IPS-20b (cell line): ENCODE measurements at regions not wholly inside any gene's neighbourhood (a gene's known extent, or its start where the extent isn't known, plus 50 kb on each side); places are given as distances from the start of the nearest gene placed in this dataset.
A peak's percentile ranks its signal among the peaks of the same experiment; 100 is the strongest.
"Not testable (repeated sequence)": the region's sequence is repeated elsewhere in the genome, so short reads cannot be mapped to it uniquely, and the experiment has no call there.

ENCODE experiments used
- H3K27ac ChIP-seq: one replicate; pipeline ENCODE4 v1.5.1; 2013; ENCODE audit warnings: low read length
- H3K27me3 ChIP-seq: 2 replicates; pipeline ENCODE4 v1.6.1; 2013; ENCODE audit warnings: mild to moderate bottlenecking, low read length, inconsistent platforms; ENCODE audit not compliant: insufficient read depth
- H3K36me3 ChIP-seq: 2 replicates; pipeline ENCODE4 v1.6.1; 2013; ENCODE audit warnings: low read depth, mild to moderate bottlenecking, inconsistent platforms, low read length, moderate library complexity; ENCODE audit not compliant: insufficient read depth
- H3K4me1 ChIP-seq: 2 replicates; pipeline ENCODE4 v1.6.1; 2013; ENCODE audit warnings: mild to moderate bottlenecking, control low read depth, inconsistent platforms, low read length, moderate library complexity; ENCODE audit not compliant: insufficient read depth
- H3K4me3 ChIP-seq: 2 replicates; pipeline ENCODE4 v1.5.1; 2013; ENCODE audit warnings: mild to moderate bottlenecking, low read length, inconsistent platforms
- H3K9ac ChIP-seq: 2 replicates; pipeline ENCODE4 v1.6.1; 2013; ENCODE audit warnings: low read depth, mild to moderate bottlenecking, inconsistent platforms, low read length, moderate library complexity
- H3K9me3 ChIP-seq: 2 replicates; pipeline ENCODE4 v1.6.1; 2013; ENCODE audit warnings: mild to moderate bottlenecking, low read depth, low read length, inconsistent platforms; ENCODE audit not compliant: insufficient read depth

GRCh38 chrX:137882960-137883359, 317.0 kb downstream of the ZIC3 start:
- no peak overlapping the region for H3K27ac ChIP-seq
- no peak overlapping the region for H3K9ac ChIP-seq
- no peaks in the 10 kb centered on the region for H3K36me3 ChIP-seq
- H3K27me3 ChIP-seq: no peaks in the 10 kb centered on the region
- no peak overlapping the region for H3K4me3 ChIP-seq
- H3K4me1 ChIP-seq: peaks cover 3% of the 10 kb centered on the region; the same call in 1 of the 2 replicates
- H3K9me3 ChIP-seq: no peaks in the 10 kb centered on the region

GRCh38 chrX:137884813-137885212, 318.9 kb downstream of the ZIC3 start:
- not testable (repeated sequence) for H3K4me3 ChIP-seq, H3K36me3 ChIP-seq, H3K9ac ChIP-seq, H3K4me1 ChIP-seq, H3K27ac ChIP-seq, H3K9me3 ChIP-seq, H3K27me3 ChIP-seq

- H3K27ac ChIP-seq: no peak overlapping the region
- no peaks in the 10 kb centered on the region; the same call in 1 of the 2 replicates for H3K4me1 ChIP-seq
- H3K27me3 ChIP-seq: no peaks in the 10 kb centered on the region
- H3K36me3 ChIP-seq: no peaks in the 10 kb centered on the region
- no peak overlapping the region for H3K4me3 ChIP-seq
- no peaks in the 10 kb centered on the region for H3K9me3 ChIP-seq
- no peak overlapping the region for H3K9ac ChIP-seq
Measured at GRCh38 chrX:137891431-137891830, 325.5 kb downstream of the ZIC3 start.

- Histone ChIP-seq H3K27me3 (no peaks in the 10 kb centered on the region), H3K4me3 (no peak overlapping the region), H3K9ac (no peak overlapping the region), H3K36me3 (no peaks in the 10 kb centered on the region), H3K4me1 (no peaks in the 10 kb centered on the region), H3K9me3 (no peaks in the 10 kb centered on the region), H3K27ac (no peak overlapping the region)
Measured at GRCh38 chrX:137896123-137896522, 330.2 kb downstream of the ZIC3 start.

GRCh38 chrX:137915466-137915865, 349.5 kb downstream of the ZIC3 start:
- Histone ChIP-seq H3K9me3 (no peaks in the 10 kb centered on the region), H3K9ac (no peak overlapping the region; the same call in 1 of the 2 replicates), H3K36me3 (no peaks in the 10 kb centered on the region)

GRCh38 chrX:137916090-137916746, 350.3 kb downstream of the ZIC3 start:
- H3K4me3 ChIP-seq: no peak overlapping the region
- no peaks in the 10 kb centered on the region for H3K36me3 ChIP-seq
- H3K9ac ChIP-seq: no peak overlapping the region
- no peaks in the 10 kb centered on the region for H3K27me3 ChIP-seq
- H3K4me1 ChIP-seq: no peaks in the 10 kb centered on the region
- H3K9me3 ChIP-seq: no peaks in the 10 kb centered on the region
- no peak overlapping the region for H3K27ac ChIP-seq

More at GRCh38 chrX:137915466-137915865, 349.5 kb downstream of the ZIC3 start:
- no peaks in the 10 kb centered on the region for H3K27me3 ChIP-seq
- no peak overlapping the region for H3K27ac ChIP-seq
- H3K4me3 ChIP-seq: no peak overlapping the region
- H3K4me1 ChIP-seq: no peaks in the 10 kb centered on the region

- Histone ChIP-seq H3K4me1 (no peaks in the 10 kb centered on the region; the same call in 1 of the 2 replicates), H3K27ac (no peak overlapping the region), H3K4me3 (no peak overlapping the region), H3K36me3 (no peaks in the 10 kb centered on the region), H3K9ac (no peak overlapping the region), H3K9me3 (no peaks in the 10 kb centered on the region), H3K27me3 (no peaks in the 10 kb centered on the region)
Measured at GRCh38 chrX:137926090-137926489, 360.2 kb downstream of the ZIC3 start.

GRCh38 chrX:137929951-137930350, 364.0 kb downstream of the ZIC3 start:
- H3K4me1 ChIP-seq: no peaks in the 10 kb centered on the region; the same call in 1 of the 2 replicates
- no peak overlapping the region for H3K4me3 ChIP-seq
- H3K9me3 ChIP-seq: peaks cover 12% of the 10 kb centered on the region; the same call in 1 of the 2 replicates
- no peak overlapping the region for H3K27ac ChIP-seq
- H3K27me3 ChIP-seq: no peaks in the 10 kb centered on the region
- H3K9ac ChIP-seq: no peak overlapping the region
- H3K36me3 ChIP-seq: no peaks in the 10 kb centered on the region

- Histone ChIP-seq H3K9me3 (peaks cover 17% of the 10 kb centered on the region), H3K4me1 (no peaks in the 10 kb centered on the region; the same call in 1 of the 2 replicates), H3K27ac (no peak overlapping the region), H3K4me3 (no peak overlapping the region), H3K9ac (no peak overlapping the region), H3K36me3 (no peaks in the 10 kb centered on the region), H3K27me3 (no peaks in the 10 kb centered on the region)
Measured at GRCh38 chrX:137930533-137930932, 364.6 kb downstream of the ZIC3 start.

- not testable (repeated sequence) for H3K4me1 ChIP-seq, H3K27me3 ChIP-seq, H3K36me3 ChIP-seq, H3K27ac ChIP-seq, H3K9ac ChIP-seq, H3K4me3 ChIP-seq
- H3K9me3 ChIP-seq: peaks cover 17% of the 10 kb centered on the region
Measured at GRCh38 chrX:137934214-137934613, 368.3 kb downstream of the ZIC3 start.

- not testable (repeated sequence) for H3K9ac ChIP-seq, H3K4me3 ChIP-seq, H3K4me1 ChIP-seq, H3K36me3 ChIP-seq, H3K27me3 ChIP-seq, H3K27ac ChIP-seq
- H3K9me3 ChIP-seq: peaks cover 17% of the 10 kb centered on the region
Measured at GRCh38 chrX:137934887-137935286, 369.0 kb downstream of the ZIC3 start.

- H3K4me3 ChIP-seq: peak overlapping the region; percentile 18; the same call in 1 of the 2 replicates
- H3K27me3 ChIP-seq: no peaks in the 10 kb centered on the region
- no peaks in the 10 kb centered on the region for H3K36me3 ChIP-seq
- no peak overlapping the region for H3K9ac ChIP-seq
- no peaks in the 10 kb centered on the region for H3K9me3 ChIP-seq
- H3K27ac ChIP-seq: no peak overlapping the region
- peaks cover 7% of the 10 kb centered on the region; the same call in 1 of the 2 replicates for H3K4me1 ChIP-seq
Measured at GRCh38 chrX:137945470-137945869, 379.5 kb downstream of the ZIC3 start.
